ENCODE measurements at regions not wholly inside any gene's neighbourhood (a gene's known extent, or its start where the extent isn't known, plus 50 kb on each side); places are given as distances from the start of the nearest gene placed in this dataset.

DNA sequence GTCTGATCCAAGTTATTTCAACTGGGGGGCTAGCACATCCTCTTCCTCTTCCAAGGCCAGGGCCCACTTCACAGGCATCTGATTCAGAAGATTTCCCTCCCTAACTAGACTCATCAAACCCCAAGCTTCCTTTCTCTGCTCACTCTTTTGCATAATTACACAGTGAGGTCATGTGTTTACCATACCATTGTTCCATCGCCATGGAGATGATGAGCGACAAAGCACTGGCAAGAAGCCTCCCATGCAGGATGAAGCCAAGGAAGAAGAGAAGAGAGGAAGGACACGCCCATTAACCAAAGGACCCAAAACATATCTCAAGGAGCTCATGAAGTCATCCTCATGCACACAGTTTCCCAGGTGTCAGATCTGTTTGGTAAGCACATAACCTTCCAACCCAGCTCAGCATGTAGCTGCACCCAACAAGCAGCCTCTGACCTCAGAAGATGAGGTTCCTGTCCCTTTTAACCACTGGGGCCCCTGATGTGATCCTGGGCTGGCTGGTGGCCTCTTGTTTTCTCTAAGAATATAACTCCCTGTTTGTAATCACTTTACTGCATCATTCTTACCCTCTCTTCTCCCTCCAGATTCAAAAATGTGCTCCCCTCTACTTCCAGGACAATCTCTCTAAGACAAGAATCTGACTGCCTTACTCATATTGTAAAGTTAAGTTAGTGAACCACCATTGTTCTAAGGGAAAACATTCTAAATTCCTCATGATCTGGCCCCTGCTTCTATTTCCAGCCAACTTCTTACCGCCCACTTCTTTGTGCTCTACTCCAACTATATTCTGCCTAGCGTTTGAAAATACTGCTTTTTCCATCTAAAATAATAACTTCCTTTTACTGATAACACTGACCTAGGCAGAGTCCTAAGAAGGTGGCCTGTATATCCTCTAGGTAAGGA, 190.1 kb downstream of the TTC32 start:
- TF ChIP-seq, protein P1, sequence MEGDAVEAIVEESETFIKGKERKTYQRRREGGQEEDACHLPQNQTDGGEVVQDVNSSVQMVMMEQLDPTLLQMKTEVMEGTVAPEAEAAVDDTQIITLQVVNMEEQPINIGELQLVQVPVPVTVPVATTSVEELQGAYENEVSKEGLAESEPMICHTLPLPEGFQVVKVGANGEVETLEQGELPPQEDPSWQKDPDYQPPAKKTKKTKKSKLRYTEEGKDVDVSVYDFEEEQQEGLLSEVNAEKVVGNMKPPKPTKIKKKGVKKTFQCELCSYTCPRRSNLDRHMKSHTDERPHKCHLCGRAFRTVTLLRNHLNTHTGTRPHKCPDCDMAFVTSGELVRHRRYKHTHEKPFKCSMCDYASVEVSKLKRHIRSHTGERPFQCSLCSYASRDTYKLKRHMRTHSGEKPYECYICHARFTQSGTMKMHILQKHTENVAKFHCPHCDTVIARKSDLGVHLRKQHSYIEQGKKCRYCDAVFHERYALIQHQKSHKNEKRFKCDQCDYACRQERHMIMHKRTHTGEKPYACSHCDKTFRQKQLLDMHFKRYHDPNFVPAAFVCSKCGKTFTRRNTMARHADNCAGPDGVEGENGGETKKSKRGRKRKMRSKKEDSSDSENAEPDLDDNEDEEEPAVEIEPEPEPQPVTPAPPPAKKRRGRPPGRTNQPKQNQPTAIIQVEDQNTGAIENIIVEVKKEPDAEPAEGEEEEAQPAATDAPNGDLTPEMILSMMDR (conservative IDR thresholded peaks at IDR 0.05), result no peak
- no peak for TF ChIP-seq EZH2 (IDR thresholded peaks at IDR 0.05; ENCODE audit: low read depth)
